Glutamatergic neuron (in vitro differentiated cells): ENCODE measurements at regions not wholly inside any gene's neighbourhood (a gene's known extent, or its start where the extent isn't known, plus 50 kb on each side); places are given as distances from the start of the nearest gene placed in this dataset.

Experiments used
- DNase-seq: peaks from one replicate; pipeline ENCODE4 v3.0.0; 2022
- H3K27ac Mint-ChIP-seq: one replicate; pipeline ENCODE4 v1.8.0; 2020; ENCODE audit warnings: mild to moderate bottlenecking, mixed read lengths, inconsistent platforms; ENCODE audit not compliant: unreplicated experiment
- H3K27me3 Mint-ChIP-seq: one replicate; pipeline ENCODE4 v1.8.0; 2020; ENCODE audit warnings: mild to moderate bottlenecking, moderate library complexity, mixed read lengths, inconsistent platforms; ENCODE audit not compliant: unreplicated experiment
- H3K36me3 Mint-ChIP-seq: one replicate; pipeline ENCODE4 v1.8.0; 2020; ENCODE audit warnings: mild to moderate bottlenecking, mixed read lengths, inconsistent platforms; ENCODE audit not compliant: unreplicated experiment
- H3K4me1 Mint-ChIP-seq: one replicate; pipeline ENCODE4 v1.8.0; 2020; ENCODE audit warnings: mild to moderate bottlenecking, low read depth, mixed read lengths, inconsistent platforms; ENCODE audit not compliant: unreplicated experiment
- H3K4me3 Mint-ChIP-seq: one replicate; pipeline ENCODE4 v1.8.0; 2020; ENCODE audit warnings: mild to moderate bottlenecking, mixed read lengths, inconsistent platforms; ENCODE audit not compliant: unreplicated experiment
- H3K9me3 Mint-ChIP-seq: one replicate; pipeline ENCODE4 v1.8.0; 2020; ENCODE audit warnings: mild to moderate bottlenecking, moderate library complexity, mixed read lengths, inconsistent platforms; ENCODE audit not compliant: unreplicated experiment
- TF ChIP-seq, protein P1 (sequence below): fragments of 200-600 bp; sonication (generic); IDR thresholded peaks from one replicate; pipeline ENCODE4 v1.5.0; 2021; ENCODE audit not compliant: partially characterized antibody, unreplicated experiment

DNA sequence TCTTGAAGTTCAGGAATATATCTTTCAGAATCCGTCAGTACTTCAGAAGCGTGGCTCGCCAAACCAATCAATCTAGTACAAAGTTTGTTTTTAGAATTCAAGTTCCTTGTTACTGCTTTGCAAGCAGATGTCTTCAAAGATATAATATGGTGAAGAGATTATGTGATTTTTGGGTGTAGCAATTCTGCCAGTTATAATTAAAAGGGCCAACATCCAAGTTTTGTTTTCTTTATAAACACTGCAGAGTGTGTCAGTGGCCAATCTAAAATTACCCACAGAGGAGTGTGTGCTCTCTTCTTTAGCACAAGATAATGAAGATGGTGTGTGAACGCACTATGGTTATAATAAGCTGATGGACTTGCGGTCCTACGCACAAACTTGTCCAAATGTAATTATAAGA lies 493.6 kb upstream of the MDFIC2 start:
- DNase-seq = no peak
- H3K27me3 Mint-ChIP-seq = no peaks in the 10 kb centered on the region
- H3K4me3 Mint-ChIP-seq = no peak overlapping the region
- H3K4me1 Mint-ChIP-seq = no peaks in the 10 kb centered on the region
- no peaks in the 10 kb centered on the region for H3K9me3 Mint-ChIP-seq
- TF ChIP-seq, protein P1, sequence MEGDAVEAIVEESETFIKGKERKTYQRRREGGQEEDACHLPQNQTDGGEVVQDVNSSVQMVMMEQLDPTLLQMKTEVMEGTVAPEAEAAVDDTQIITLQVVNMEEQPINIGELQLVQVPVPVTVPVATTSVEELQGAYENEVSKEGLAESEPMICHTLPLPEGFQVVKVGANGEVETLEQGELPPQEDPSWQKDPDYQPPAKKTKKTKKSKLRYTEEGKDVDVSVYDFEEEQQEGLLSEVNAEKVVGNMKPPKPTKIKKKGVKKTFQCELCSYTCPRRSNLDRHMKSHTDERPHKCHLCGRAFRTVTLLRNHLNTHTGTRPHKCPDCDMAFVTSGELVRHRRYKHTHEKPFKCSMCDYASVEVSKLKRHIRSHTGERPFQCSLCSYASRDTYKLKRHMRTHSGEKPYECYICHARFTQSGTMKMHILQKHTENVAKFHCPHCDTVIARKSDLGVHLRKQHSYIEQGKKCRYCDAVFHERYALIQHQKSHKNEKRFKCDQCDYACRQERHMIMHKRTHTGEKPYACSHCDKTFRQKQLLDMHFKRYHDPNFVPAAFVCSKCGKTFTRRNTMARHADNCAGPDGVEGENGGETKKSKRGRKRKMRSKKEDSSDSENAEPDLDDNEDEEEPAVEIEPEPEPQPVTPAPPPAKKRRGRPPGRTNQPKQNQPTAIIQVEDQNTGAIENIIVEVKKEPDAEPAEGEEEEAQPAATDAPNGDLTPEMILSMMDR = no peak
- H3K27ac Mint-ChIP-seq = no peak overlapping the region
- no peaks in the 10 kb centered on the region for H3K36me3 Mint-ChIP-seq

DNA sequence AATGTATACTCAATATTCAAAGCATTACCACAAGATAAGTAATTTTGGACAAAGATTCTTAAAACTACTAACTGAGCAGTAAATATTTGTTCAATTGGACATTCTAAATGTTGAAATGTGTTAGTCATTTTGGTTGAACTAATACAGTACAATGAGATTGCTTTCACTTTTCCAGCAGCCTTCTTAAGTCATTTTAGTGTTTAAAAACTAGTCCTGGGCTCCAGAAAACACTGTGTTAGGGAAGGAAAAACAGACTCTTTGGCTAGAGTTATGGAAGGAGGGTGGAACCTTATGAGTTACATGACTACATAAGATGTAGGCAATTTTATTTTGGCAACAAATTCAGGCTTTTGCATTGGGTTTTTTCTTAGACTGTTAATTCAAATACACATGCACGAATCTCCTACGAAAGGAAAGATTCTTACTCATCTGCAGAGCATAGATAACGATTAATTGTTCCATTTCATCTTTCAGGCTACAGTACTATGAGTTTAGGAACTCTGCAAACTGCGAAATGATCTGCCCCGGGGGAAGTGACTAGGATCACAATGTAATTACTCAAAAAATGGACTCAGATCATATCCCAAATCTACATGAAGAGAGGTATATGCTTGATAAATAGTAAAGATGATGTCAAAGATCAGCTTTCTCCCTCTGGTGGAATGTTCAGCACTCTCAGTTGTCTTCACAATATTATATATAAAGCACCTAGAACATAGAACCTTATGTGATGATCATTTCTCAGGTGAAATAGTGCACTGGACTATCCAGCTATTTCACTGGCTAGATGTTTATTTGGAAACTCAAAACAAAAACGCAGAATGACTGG lies 492.8 kb upstream of the MDFIC2 start:
- H3K4me3 Mint-ChIP-seq = no peak overlapping the region
- H3K27me3 Mint-ChIP-seq = no peaks in the 10 kb centered on the region
- TF ChIP-seq, protein P1 = no peak
- H3K27ac Mint-ChIP-seq = no peak overlapping the region
- H3K4me1 Mint-ChIP-seq = no peaks in the 10 kb centered on the region
- no peaks in the 10 kb centered on the region for H3K36me3 Mint-ChIP-seq
- no peaks in the 10 kb centered on the region for H3K9me3 Mint-ChIP-seq
- DNase-seq = no peak

DNA sequence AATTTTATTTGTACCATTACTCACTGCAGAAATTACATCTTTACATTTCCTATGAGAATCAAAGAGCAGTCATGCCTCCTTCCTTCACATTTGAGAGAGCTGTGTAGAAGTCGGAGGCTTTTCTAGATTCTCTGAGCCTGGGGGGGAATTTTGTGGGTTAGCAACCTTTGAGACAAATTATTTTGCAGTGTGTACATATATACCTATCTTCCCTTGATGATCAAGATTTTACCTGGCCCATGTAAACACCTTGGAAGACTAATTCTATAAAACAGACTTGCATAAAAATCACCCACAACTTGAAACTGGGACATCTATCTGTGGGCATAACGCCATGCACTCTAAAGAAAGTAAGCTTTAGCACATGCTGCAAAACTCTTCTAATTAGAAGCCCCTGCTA lies 491.5 kb upstream of the MDFIC2 start:
- TF ChIP-seq, protein P1 = no peak
- H3K27me3 Mint-ChIP-seq = no peaks in the 10 kb centered on the region
- H3K27ac Mint-ChIP-seq = no peak overlapping the region
- H3K36me3 Mint-ChIP-seq = no peaks in the 10 kb centered on the region
- no peaks in the 10 kb centered on the region for H3K9me3 Mint-ChIP-seq
- no peak for DNase-seq
- H3K4me3 Mint-ChIP-seq = no peak overlapping the region
- no peaks in the 10 kb centered on the region for H3K4me1 Mint-ChIP-seq

DNA sequence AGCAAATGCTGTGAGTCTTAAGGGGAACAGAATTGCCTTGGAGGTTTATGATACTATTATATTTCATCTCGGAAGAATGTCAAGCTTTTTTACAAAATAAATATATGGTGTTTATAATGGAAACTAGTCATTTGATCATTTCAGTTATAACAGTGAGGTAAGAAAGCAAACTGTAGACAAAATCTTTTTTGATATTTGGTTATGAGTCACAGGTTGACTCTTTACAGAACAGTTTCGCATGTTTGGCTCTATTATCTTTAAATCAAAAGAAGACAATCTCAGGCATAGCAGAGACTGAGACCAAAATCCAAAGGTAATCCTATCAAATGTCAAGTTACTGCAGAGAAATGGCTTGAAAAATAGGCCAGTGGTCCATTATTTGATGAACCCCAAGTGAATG lies 490.9 kb upstream of the MDFIC2 start:
- H3K9me3 Mint-ChIP-seq = no peaks in the 10 kb centered on the region
- no peaks in the 10 kb centered on the region for H3K4me1 Mint-ChIP-seq
- TF ChIP-seq, protein P1 = no peak
- H3K36me3 Mint-ChIP-seq = no peaks in the 10 kb centered on the region
- H3K27ac Mint-ChIP-seq = no peak overlapping the region
- H3K27me3 Mint-ChIP-seq = no peaks in the 10 kb centered on the region
- no peak for DNase-seq
- H3K4me3 Mint-ChIP-seq = no peak overlapping the region

DNA sequence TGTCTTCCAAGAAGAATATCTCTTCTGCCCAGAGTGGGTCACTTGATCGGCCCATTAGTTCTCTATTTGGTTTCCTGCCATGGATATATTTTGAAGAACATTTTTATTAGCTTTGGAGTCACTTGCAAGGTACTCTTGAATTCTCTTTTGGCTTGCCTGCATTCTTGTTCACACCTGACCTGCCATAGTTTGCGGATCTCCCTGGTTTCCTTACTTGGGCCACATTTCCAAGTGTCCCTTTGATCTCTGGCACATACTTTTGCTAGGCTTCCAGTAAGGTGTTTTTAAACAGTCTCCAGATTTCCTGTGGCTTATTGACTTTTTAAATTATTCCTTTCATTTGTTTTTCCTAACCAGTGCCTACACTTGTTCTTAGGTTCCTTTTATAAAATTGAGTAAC lies 488.5 kb upstream of the MDFIC2 start:
- Mint-ChIP-seq H3K9me3 (no peaks in the 10 kb centered on the region), H3K4me1 (no peaks in the 10 kb centered on the region), H3K36me3 (no peaks in the 10 kb centered on the region), H3K4me3 (no peak overlapping the region), H3K27ac (no peak overlapping the region), H3K27me3 (no peaks in the 10 kb centered on the region)
- no peak for DNase-seq
- TF ChIP-seq, protein P1 = no peak
